ENCODE measurements at regions not wholly inside any gene's neighbourhood (a gene's known extent, or its start where the extent isn't known, plus 50 kb on each side); places are given as distances from the start of the nearest gene placed in this dataset.

DNA sequence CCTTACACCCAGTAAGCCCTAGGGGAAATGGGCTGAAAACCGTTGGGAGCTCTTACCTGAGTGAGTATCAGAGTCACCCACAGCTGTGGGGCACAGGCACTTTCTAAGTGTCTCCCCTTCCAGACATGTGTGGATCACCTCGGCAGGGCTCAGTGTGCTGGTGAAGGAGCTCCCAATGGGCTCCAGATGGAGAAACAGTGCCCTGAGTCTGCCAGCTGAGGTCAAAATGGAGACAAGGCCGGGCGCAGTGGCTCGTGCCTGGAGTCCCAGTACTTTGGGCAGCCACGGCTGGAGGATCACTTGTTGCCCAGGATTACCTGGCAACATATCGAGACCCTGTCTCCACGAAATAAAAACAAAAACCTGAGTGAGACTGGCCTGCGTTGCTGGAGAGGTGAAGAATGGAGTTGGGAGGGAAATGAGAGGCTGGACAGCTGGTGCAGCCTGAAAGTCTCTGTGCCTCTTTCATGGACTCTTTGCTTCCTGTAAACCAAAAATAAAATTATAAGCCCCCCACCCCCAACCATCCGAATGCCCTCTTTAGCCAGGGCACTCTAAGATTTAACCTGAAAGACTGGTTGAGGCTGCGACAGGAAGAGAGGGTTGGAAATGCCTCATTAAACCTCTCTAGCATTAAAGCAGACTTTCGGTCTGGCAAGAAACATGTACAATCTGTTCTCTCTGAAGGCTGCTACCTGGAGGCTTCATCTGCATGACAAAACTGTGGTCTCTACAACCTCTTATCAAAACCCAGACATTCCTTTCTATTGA is 111.8 kb downstream of the SNX19 start:
- TF ChIP-seq, protein P1, sequence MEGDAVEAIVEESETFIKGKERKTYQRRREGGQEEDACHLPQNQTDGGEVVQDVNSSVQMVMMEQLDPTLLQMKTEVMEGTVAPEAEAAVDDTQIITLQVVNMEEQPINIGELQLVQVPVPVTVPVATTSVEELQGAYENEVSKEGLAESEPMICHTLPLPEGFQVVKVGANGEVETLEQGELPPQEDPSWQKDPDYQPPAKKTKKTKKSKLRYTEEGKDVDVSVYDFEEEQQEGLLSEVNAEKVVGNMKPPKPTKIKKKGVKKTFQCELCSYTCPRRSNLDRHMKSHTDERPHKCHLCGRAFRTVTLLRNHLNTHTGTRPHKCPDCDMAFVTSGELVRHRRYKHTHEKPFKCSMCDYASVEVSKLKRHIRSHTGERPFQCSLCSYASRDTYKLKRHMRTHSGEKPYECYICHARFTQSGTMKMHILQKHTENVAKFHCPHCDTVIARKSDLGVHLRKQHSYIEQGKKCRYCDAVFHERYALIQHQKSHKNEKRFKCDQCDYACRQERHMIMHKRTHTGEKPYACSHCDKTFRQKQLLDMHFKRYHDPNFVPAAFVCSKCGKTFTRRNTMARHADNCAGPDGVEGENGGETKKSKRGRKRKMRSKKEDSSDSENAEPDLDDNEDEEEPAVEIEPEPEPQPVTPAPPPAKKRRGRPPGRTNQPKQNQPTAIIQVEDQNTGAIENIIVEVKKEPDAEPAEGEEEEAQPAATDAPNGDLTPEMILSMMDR (IDR thresholded peaks at IDR 0.05 in 4 of 5, conservative IDR thresholded peaks at IDR 0.05 in 1 of 5) = no peak
- TF ChIP-seq POLR2A (IDR thresholded peaks at IDR 0.05) = no peak

Data from gastrocnemius medialis (tissue), 4 donors.